Activated CD8-positive, alpha-beta memory T cell treated with anti-CD3 and anti-CD28 coated beads, Interleukin-2, amount 50 U/mL, for 48 hours (primary cell): ENCODE measurements at regions not wholly inside any gene's neighbourhood (a gene's known extent, or its start where the extent isn't known, plus 50 kb on each side); places are given as distances from the start of the nearest gene placed in this dataset.

Source experiments
- DNase-seq: peaks from one replicate; pipeline ENCODE4 v3.0.0-alpha.2; 2020

- no peak for DNase-seq
Observed at GRCh38 chr10:2128991-2129390, 391.7 kb upstream of the ADARB2 start.

- no peak for DNase-seq
Observed at GRCh38 chr10:2124135-2124534, 386.8 kb upstream of the ADARB2 start.

GRCh38 chr10:2122431-2123124 lies 385.3 kb upstream of the ADARB2 start:
- DNase-seq: no peak

GRCh38 chr10:2121929-2122328 lies 384.6 kb upstream of the ADARB2 start:
- no peak for DNase-seq

GRCh38 chr10:2121315-2121714 lies 384.0 kb upstream of the ADARB2 start:
- no peak for DNase-seq

GRCh38 chr10:2120746-2121145 lies 383.4 kb upstream of the ADARB2 start:
- no peak for DNase-seq

GRCh38 chr10:2119316-2119715 lies 382.0 kb upstream of the ADARB2 start:
- DNase-seq: no peak

- no peak for DNase-seq
Observed at GRCh38 chr10:2118201-2118600, 380.9 kb upstream of the ADARB2 start.

GRCh38 chr10:2117641-2118040 lies 380.3 kb upstream of the ADARB2 start:
- no peak for DNase-seq

GRCh38 chr10:2111965-2112364 lies 374.6 kb upstream of the ADARB2 start:
- DNase-seq: no peak

GRCh38 chr10:2108496-2108895 lies 371.2 kb upstream of the ADARB2 start:
- DNase-seq: no peak

- DNase-seq: no peak
Observed at GRCh38 chr10:2106641-2107040, 369.3 kb upstream of the ADARB2 start.

GRCh38 chr10:2099321-2099720 lies 362.0 kb upstream of the ADARB2 start:
- DNase-seq: no peak

GRCh38 chr10:2097937-2098336 lies 360.6 kb upstream of the ADARB2 start:
- DNase-seq: no peak

GRCh38 chr10:2094171-2094570 lies 356.8 kb upstream of the ADARB2 start:
- DNase-seq: no peak

GRCh38 chr10:2083591-2083990 lies 346.3 kb upstream of the ADARB2 start:
- no peak for DNase-seq

- DNase-seq: no peak
Observed at GRCh38 chr10:2081501-2081900, 344.2 kb upstream of the ADARB2 start.

- no peak for DNase-seq
Observed at GRCh38 chr10:2079603-2080078, 342.3 kb upstream of the ADARB2 start.

GRCh38 chr10:2077231-2077630 lies 339.9 kb upstream of the ADARB2 start:
- DNase-seq: no peak

- DNase-seq: no peak
Observed at GRCh38 chr10:2076528-2076927, 339.2 kb upstream of the ADARB2 start.

- DNase-seq: no peak
Observed at GRCh38 chr10:2067015-2067414, 329.7 kb upstream of the ADARB2 start.

- DNase-seq: no peak
Observed at GRCh38 chr10:2054728-2055127, 317.4 kb upstream of the ADARB2 start.

GRCh38 chr10:2053805-2054204 lies 316.5 kb upstream of the ADARB2 start:
- DNase-seq: no peak

GRCh38 chr10:2051108-2051507 lies 313.8 kb upstream of the ADARB2 start:
- no peak for DNase-seq

- DNase-seq: no peak
Observed at GRCh38 chr10:2049560-2049959, 312.2 kb upstream of the ADARB2 start.
